HL-60 (cell line): ENCODE measurements at regions not wholly inside any gene's neighbourhood (a gene's known extent, or its start where the extent isn't known, plus 50 kb on each side); places are given as distances from the start of the nearest gene placed in this dataset.

Experiments
- CTCF ChIP-seq: IDR thresholded peaks from one replicate; pipeline ENCODE4 v1.5.1; 2011; ENCODE audit warnings: low read length, control low read depth, inconsistent platforms; ENCODE audit not compliant: insufficient read depth
- POLR2AphosphoS5 ChIP-seq: IDR thresholded peaks from 2 replicates; pipeline ENCODE4 v1.6.1; 2012; ENCODE audit warnings: low read depth

DNA sequence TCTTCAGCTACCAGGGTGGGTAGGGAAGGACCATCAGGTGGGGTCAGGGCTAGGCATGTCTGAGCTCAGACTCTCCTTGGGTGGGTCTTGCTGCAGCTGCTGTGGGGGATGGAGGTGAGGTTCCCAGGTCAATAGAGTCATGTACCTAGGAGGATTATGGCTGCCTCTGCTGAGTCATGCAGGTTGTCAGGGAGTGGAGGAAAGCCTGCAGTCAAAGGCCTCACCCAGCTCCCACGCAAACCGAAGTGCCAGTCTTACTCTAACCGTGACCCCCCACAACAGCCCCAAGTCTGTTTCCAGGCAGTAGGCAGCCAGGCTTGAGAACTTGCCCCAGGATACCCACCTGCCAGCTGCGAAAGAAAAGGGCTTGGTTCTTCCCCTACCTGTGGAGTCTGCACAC, 113.6 kb upstream of the GALNT5 start:
- TF ChIP-seq CTCF (no peak), POLR2AphosphoS5 (no peak)
